ENCODE measurements at regions not wholly inside any gene's neighbourhood (a gene's known extent, or its start where the extent isn't known, plus 50 kb on each side); places are given as distances from the start of the nearest gene placed in this dataset.

DNA sequence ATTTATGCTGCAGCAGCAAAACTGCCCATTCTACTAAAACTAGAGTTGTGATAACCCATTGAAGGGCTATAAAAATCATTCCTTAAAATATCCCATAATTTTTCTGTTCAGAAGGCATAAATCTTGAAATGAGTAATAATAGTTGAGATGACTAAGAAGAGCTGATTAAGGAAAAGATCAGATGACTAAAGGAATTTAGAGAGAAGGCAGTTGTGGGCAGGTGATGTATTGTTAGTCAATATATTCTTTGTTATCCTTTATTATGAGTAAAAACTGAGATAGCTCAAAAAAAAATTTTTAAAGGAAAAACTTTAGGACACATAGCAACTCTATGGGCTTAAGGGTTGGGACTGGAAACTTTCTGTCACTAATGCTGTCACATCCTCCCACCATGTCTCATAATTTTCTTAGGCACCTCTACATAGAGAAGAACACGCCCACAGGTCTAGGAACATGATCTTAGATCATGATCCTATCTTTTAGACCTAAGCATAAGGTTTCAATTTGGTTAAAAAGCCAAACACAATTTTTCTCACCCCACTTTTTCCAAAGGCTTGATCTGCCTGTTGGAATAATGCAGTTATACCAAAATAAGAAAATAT is 597.5 kb upstream of the MEF2C start:
- H3K36me3 ChIP-seq (ENCODE audit: insufficient read depth, insufficient read length, low read length), result no peaks in the 10 kb centered on the region
- TF ChIP-seq ZNF274 (IDR thresholded peaks at IDR 0.05; ENCODE audit: low read depth, low read length), result no peak
- TF ChIP-seq YY1 (IDR thresholded peaks at IDR 0.05; ENCODE audit: insufficient read depth, insufficient read length), result no peak
- TF ChIP-seq SUZ12 (IDR thresholded peaks at IDR 0.05; ENCODE audit: extremely low read depth, insufficient read depth, insufficient read length), result no peak
- H3K9ac ChIP-seq (ENCODE audit: insufficient read length, low read depth), result no peak overlapping the region
- H3K9me3 ChIP-seq (ENCODE audit: insufficient read depth, low read length), result no peaks in the 10 kb centered on the region
- H3K4me3 ChIP-seq (ENCODE audit: insufficient read length, low read depth), result no peak overlapping the region
- DNase-seq (ENCODE audit: low read depth, low spot score), result no peak
- no peaks in the 10 kb centered on the region for H3K27me3 ChIP-seq (ENCODE audit: insufficient read depth, insufficient read length)
- no peaks in the 10 kb centered on the region for H3K4me1 ChIP-seq (ENCODE audit: insufficient read depth, insufficient read length)

GRCh38 chr5:89478851-89479250 is 595.9 kb upstream of the MEF2C start:
- Histone ChIP-seq H3K9ac (ENCODE audit: insufficient read length, low read depth) (no peak overlapping the region), H3K36me3 (ENCODE audit: insufficient read depth, insufficient read length, low read length) (no peaks in the 10 kb centered on the region), H3K9me3 (ENCODE audit: insufficient read depth, low read length) (no peaks in the 10 kb centered on the region), H3K4me1 (ENCODE audit: insufficient read depth, insufficient read length) (no peaks in the 10 kb centered on the region), H3K4me3 (ENCODE audit: insufficient read length, low read depth) (no peak overlapping the region), H3K27me3 (ENCODE audit: insufficient read depth, insufficient read length) (no peaks in the 10 kb centered on the region)
- no peak for TF ChIP-seq YY1 (IDR thresholded peaks at IDR 0.05; ENCODE audit: insufficient read depth, insufficient read length)
- TF ChIP-seq SUZ12 (IDR thresholded peaks at IDR 0.05; ENCODE audit: extremely low read depth, insufficient read depth, insufficient read length), result no peak
- TF ChIP-seq ZNF274 (IDR thresholded peaks at IDR 0.05; ENCODE audit: low read depth, low read length), result no peak
- no peak for DNase-seq (ENCODE audit: low read depth, low spot score)

- TF ChIP-seq ZNF274 (IDR thresholded peaks at IDR 0.05; ENCODE audit: low read depth, low read length) (no peak), SUZ12 (IDR thresholded peaks at IDR 0.05; ENCODE audit: extremely low read depth, insufficient read depth, insufficient read length) (no peak), YY1 (IDR thresholded peaks at IDR 0.05; ENCODE audit: insufficient read depth, insufficient read length) (no peak)
- no peak for DNase-seq (ENCODE audit: low read depth, low spot score)
- no peak overlapping the region for H3K9ac ChIP-seq (ENCODE audit: insufficient read length, low read depth)
- H3K4me3 ChIP-seq (ENCODE audit: insufficient read length, low read depth), result no peak overlapping the region
- no peaks in the 10 kb centered on the region for H3K36me3 ChIP-seq (ENCODE audit: insufficient read depth, insufficient read length, low read length)
- no peaks in the 10 kb centered on the region for H3K4me1 ChIP-seq (ENCODE audit: insufficient read depth, insufficient read length)
- H3K27me3 ChIP-seq (ENCODE audit: insufficient read depth, insufficient read length), result no peaks in the 10 kb centered on the region
- H3K9me3 ChIP-seq (ENCODE audit: insufficient read depth, low read length), result no peaks in the 10 kb centered on the region
These were observed 590.2 kb upstream of the MEF2C start for GRCh38 chr5:89473196-89473595.

DNA sequence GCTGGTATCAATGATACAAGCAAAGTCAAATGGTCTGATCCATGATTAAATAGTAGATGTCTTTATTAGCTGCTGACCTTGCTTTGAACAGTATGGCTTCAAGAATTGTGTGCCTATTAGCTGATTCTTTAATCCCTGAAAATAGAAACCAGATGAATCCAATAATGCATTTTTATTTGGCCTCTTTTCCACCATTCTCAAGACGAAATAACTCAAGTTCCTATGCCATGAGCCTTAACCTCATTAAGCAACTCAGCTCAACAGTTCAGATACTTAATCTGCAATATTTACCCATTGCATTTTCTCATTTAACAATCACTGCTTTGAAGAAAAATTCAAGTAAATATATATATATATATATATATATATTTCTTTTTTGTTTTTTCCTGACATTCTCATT is 588.6 kb upstream of the MEF2C start:
- Histone ChIP-seq H3K36me3 (ENCODE audit: insufficient read depth, insufficient read length, low read length) (no peaks in the 10 kb centered on the region), H3K27me3 (ENCODE audit: insufficient read depth, insufficient read length) (no peaks in the 10 kb centered on the region), H3K9me3 (ENCODE audit: insufficient read depth, low read length) (no peaks in the 10 kb centered on the region), H3K9ac (ENCODE audit: insufficient read length, low read depth) (no peak overlapping the region), H3K4me1 (ENCODE audit: insufficient read depth, insufficient read length) (no peaks in the 10 kb centered on the region), H3K4me3 (ENCODE audit: insufficient read length, low read depth) (no peak overlapping the region)
- DNase-seq (ENCODE audit: low read depth, low spot score), result no peak
- no peak for TF ChIP-seq YY1 (IDR thresholded peaks at IDR 0.05; ENCODE audit: insufficient read depth, insufficient read length)
- no peak for TF ChIP-seq SUZ12 (IDR thresholded peaks at IDR 0.05; ENCODE audit: extremely low read depth, insufficient read depth, insufficient read length)
- TF ChIP-seq ZNF274 (IDR thresholded peaks at IDR 0.05; ENCODE audit: low read depth, low read length), result no peak

DNA sequence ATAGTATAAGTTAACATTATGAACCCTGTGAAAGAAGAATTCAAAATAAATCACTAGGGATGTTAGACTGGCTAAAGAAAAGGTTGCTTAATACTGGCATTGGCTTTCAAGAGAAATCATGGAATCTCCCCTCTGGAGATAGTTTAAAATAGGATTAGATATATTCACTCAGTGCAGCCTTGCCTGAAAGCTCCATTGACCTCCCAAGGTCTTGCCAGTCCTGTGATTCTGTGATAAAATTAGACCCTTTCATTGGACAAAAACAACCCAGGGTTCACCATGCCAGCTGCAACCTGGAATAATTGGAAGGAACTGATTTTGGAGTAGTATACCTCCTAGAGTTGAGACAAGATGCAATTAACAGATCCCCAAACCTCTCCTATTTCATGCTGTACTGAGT is 588.1 kb upstream of the MEF2C start:
- Histone ChIP-seq H3K4me3 (ENCODE audit: insufficient read length, low read depth) (no peak overlapping the region), H3K36me3 (ENCODE audit: insufficient read depth, insufficient read length, low read length) (no peaks in the 10 kb centered on the region), H3K9me3 (ENCODE audit: insufficient read depth, low read length) (no peaks in the 10 kb centered on the region), H3K27me3 (ENCODE audit: insufficient read depth, insufficient read length) (no peaks in the 10 kb centered on the region), H3K9ac (ENCODE audit: insufficient read length, low read depth) (no peak overlapping the region), H3K4me1 (ENCODE audit: insufficient read depth, insufficient read length) (no peaks in the 10 kb centered on the region)
- TF ChIP-seq YY1 (IDR thresholded peaks at IDR 0.05; ENCODE audit: insufficient read depth, insufficient read length), result no peak
- no peak for TF ChIP-seq ZNF274 (IDR thresholded peaks at IDR 0.05; ENCODE audit: low read depth, low read length)
- no peak for DNase-seq (ENCODE audit: low read depth, low spot score)

- TF ChIP-seq ZNF274 (IDR thresholded peaks at IDR 0.05; ENCODE audit: low read depth, low read length) (no peak), YY1 (IDR thresholded peaks at IDR 0.05; ENCODE audit: insufficient read depth, insufficient read length) (no peak), SUZ12 (IDR thresholded peaks at IDR 0.05; ENCODE audit: extremely low read depth, insufficient read depth, insufficient read length) (no peak)
- H3K9me3 ChIP-seq (ENCODE audit: insufficient read depth, low read length), result no peaks in the 10 kb centered on the region
These were observed 587.7 kb upstream of the MEF2C start for GRCh38 chr5:89470658-89471057.

GRCh38 chr5:89458332-89458656 is 575.3 kb upstream of the MEF2C start:
- Histone ChIP-seq H3K4me1 (ENCODE audit: insufficient read depth, insufficient read length) (no peaks in the 10 kb centered on the region), H3K9me3 (ENCODE audit: insufficient read depth, low read length) (no peaks in the 10 kb centered on the region), H3K9ac (ENCODE audit: insufficient read length, low read depth) (no peak overlapping the region), H3K36me3 (ENCODE audit: insufficient read depth, insufficient read length, low read length) (no peaks in the 10 kb centered on the region), H3K4me3 (ENCODE audit: insufficient read length, low read depth) (no peak overlapping the region), H3K27me3 (ENCODE audit: insufficient read depth, insufficient read length) (no peaks in the 10 kb centered on the region)
- DNase-seq (ENCODE audit: low read depth, low spot score), result no peak
- TF ChIP-seq SUZ12 (IDR thresholded peaks at IDR 0.05; ENCODE audit: extremely low read depth, insufficient read depth, insufficient read length), result no peak
- no peak for TF ChIP-seq YY1 (IDR thresholded peaks at IDR 0.05; ENCODE audit: insufficient read depth, insufficient read length)
- TF ChIP-seq ZNF274 (IDR thresholded peaks at IDR 0.05; ENCODE audit: low read depth, low read length), result no peak

More at GRCh38 chr5:89470658-89471057, 587.7 kb upstream of the MEF2C start:
- no peaks in the 10 kb centered on the region for H3K36me3 ChIP-seq (ENCODE audit: insufficient read depth, insufficient read length, low read length)
- no peaks in the 10 kb centered on the region for H3K27me3 ChIP-seq (ENCODE audit: insufficient read depth, insufficient read length)
- no peak overlapping the region for H3K4me3 ChIP-seq (ENCODE audit: insufficient read length, low read depth)
- H3K9ac ChIP-seq (ENCODE audit: insufficient read length, low read depth), result no peak overlapping the region
- no peaks in the 10 kb centered on the region for H3K4me1 ChIP-seq (ENCODE audit: insufficient read depth, insufficient read length)
- DNase-seq (ENCODE audit: low read depth, low spot score), result no peak

All from NT2/D1 (cell line).